ENCODE measurements at regions not wholly inside any gene's neighbourhood (a gene's known extent, or its start where the extent isn't known, plus 50 kb on each side); places are given as distances from the start of the nearest gene placed in this dataset.

DNA sequence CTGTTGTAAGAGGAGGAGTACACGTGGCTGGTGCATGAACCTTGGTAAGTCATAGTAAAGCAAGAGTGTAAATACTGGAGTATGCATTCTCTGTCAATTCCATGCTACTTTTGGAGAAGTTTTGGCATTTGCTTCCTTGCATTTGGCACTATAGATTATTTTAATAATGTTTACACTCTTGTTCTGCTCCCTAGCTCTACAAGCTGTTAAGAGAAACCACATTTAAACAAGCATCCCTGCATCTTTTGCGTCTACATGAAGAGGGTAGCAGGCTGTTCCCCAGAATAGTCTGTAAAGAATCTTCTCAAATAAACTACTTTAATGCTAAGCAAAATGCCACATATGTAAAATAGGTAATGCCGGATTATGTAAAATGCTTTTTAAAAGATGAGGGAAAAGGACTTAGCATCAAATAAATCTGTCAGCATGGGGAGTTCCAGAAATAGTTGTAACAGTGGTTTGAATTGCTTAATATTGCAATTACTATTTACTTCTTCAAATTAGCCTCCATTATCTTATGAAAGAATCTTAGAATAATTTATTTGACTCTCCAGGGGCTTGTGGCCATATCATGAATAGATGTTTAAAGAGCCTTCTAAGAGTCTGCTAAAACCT is 2127.3 kb upstream of the WWC1 start:
- TF ChIP-seq, protein P1, sequence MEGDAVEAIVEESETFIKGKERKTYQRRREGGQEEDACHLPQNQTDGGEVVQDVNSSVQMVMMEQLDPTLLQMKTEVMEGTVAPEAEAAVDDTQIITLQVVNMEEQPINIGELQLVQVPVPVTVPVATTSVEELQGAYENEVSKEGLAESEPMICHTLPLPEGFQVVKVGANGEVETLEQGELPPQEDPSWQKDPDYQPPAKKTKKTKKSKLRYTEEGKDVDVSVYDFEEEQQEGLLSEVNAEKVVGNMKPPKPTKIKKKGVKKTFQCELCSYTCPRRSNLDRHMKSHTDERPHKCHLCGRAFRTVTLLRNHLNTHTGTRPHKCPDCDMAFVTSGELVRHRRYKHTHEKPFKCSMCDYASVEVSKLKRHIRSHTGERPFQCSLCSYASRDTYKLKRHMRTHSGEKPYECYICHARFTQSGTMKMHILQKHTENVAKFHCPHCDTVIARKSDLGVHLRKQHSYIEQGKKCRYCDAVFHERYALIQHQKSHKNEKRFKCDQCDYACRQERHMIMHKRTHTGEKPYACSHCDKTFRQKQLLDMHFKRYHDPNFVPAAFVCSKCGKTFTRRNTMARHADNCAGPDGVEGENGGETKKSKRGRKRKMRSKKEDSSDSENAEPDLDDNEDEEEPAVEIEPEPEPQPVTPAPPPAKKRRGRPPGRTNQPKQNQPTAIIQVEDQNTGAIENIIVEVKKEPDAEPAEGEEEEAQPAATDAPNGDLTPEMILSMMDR (IDR thresholded peaks at IDR 0.05; ENCODE audit: borderline replicate concordance, insufficient read depth, low read depth, low read length), result no peak
- no peak overlapping the region for H3K4me3 ChIP-seq (ENCODE audit: low read depth, low read length)

DNA sequence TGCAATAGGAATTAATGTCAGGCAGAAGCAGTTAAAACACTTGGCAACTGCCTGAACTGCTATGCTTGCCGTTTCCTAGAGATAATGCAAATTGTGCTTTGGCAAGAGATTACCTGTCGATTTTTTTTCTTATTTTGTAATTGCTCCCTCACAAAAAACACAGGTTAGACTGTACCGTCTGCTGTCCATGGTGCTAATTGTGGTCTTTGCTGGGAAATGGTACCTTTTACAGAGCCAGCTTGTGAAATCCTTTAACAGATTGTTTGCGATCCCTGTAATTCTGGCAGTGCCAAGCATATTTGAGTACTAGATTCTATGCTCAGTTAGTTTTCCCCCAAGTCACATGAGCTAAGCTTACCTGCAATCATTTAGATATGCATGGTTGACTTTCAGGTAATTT is 2125.8 kb upstream of the WWC1 start:
- TF ChIP-seq, protein P1 (IDR thresholded peaks at IDR 0.05; ENCODE audit: borderline replicate concordance, insufficient read depth, low read depth, low read length), result no peak
- no peak overlapping the region for H3K4me3 ChIP-seq (ENCODE audit: low read depth, low read length)

DNA sequence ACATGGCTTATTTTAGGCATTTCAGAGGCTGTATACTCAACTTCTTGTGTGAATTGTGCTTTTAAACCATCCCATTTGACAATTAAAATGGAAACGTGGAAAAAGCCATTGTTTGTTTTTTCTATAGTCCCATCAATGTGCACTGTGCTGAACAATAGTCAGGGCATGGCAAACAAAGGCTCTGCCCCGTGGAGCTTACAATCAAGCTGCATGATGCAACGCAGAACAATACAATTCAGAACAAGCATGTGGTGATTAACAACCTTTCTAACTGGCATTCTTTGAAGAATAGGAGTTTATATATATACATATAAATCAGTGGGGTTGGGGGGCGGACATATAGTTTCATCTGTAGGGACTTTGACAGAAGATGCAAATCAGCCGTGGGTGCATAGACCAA is 2125.4 kb upstream of the WWC1 start:
- TF ChIP-seq, protein P1 (IDR thresholded peaks at IDR 0.05; ENCODE audit: borderline replicate concordance, insufficient read depth, low read depth, low read length), result no peak
- H3K4me3 ChIP-seq (ENCODE audit: low read depth, low read length), result no peak overlapping the region

DNA sequence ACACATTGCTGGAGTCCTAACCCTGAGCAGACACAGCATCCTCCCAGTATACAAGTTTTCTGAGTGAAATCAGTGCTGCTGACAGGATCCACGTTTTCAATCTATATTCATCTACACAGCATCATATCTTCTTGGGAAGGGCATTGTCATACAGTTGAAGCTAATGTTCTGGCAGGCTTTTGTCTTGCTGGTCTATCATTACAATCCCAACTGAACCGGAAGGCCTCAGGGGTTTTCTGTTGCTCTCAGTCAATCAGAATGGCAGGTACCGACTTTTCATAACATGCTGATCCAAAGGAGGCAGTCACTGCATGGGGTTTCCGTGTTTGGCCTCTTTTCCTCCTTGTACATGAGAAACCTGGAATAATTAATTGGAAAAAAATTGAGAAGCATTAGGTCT is 2118.8 kb upstream of the WWC1 start:
- TF ChIP-seq, protein P1 (IDR thresholded peaks at IDR 0.05; ENCODE audit: borderline replicate concordance, insufficient read depth, low read depth, low read length), result no peak
- no peak overlapping the region for H3K4me3 ChIP-seq (ENCODE audit: low read depth, low read length)

DNA sequence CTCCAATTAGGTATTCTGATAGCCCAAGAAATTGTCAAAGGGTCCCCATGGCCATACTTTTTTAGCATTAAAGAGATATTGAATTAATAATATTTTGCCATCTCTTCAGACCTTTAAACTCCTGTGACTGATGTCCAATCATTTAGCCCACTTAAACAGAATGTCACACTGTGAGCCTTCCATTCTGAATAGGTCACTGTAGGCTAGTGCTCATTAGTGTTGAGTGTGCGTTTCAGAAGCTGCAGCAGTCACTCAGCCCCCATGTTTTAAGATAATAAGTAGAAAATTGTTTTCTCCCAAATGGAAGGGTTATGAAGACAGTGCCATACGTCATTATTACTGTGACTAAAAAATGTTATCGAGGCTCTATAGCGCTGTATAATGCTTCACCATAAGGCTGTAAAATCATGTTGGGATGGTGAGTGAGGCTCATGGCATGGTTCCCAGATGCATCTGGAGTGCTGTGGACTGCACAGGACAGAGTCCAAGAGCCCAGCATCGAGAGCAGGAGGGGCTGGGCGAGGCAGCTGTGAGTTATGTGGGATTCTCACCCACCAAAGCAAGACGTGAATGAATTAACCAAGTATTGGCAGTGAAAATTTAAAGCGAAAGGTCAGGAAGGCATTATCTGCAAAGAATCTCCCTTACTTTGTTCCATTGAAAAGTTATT is 2112.9 kb upstream of the WWC1 start:
- TF ChIP-seq, protein P1 (IDR thresholded peaks at IDR 0.05; ENCODE audit: borderline replicate concordance, insufficient read depth, low read depth, low read length), result no peak
- H3K4me3 ChIP-seq (ENCODE audit: low read depth, low read length), result no peak overlapping the region

DNA sequence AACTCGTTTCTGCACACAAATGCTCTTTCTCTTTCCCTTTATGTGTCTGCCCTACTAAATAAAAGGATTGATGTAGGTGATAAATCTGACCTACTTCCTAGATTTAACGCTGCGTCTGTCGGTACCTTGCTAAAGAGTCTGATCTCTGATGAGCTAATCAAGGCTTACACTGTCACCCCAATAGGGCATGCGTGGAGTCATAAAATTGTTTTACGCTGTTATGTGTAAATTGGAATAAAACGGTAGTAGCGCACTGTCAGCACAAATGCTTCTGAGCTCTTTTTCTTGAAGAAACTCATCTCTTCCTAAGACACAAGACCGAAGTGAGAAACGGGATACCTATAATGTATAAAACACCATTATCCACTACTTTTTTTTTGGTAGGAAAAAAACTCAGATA is 2106.3 kb upstream of the WWC1 start:
- TF ChIP-seq, protein P1 (IDR thresholded peaks at IDR 0.05; ENCODE audit: borderline replicate concordance, insufficient read depth, low read depth, low read length), result no peak
- no peak overlapping the region for H3K4me3 ChIP-seq (ENCODE audit: low read depth, low read length)

Measured in GM12875 (cell line).